Activated B cell treated with CpG ODN at 0.5 μM for 24 hours (primary cell): ENCODE measurements at regions not wholly inside any gene's neighbourhood (a gene's known extent, or its start where the extent isn't known, plus 50 kb on each side); places are given as distances from the start of the nearest gene placed in this dataset.

Source experiments
- ATAC-seq: fragments of 200-7000 bp; cut with Tn5 transposase; one replicate; pipeline ENCODE4 v1.10.0; 2021; ENCODE audit warnings: low read depth, mild to moderate bottlenecking, moderate library complexity
- CTCF ChIA-PET: fragments of 350-600 bp; sonication (Branson Sonifier 250); formaldehyde crosslinking; loops from one replicate; lab custom pipeline; 2021; ENCODE audit warnings: antibody characterized with exemption; lab: Charles Lee
- POLR2A ChIA-PET: fragments of 350-600 bp; sonication (Branson Sonifier 250); formaldehyde crosslinking; loops from one replicate; lab custom pipeline; 2021; ENCODE audit warnings: antibody characterized with exemption; lab: Charles Lee
- DNase-seq: peaks from one replicate; pipeline ENCODE4 v3.0.0; 2022
- H3K27ac Mint-ChIP-seq: one replicate; pipeline ENCODE4 v1.8.0; 2020; ENCODE audit warnings: mixed read lengths
- H3K27me3 Mint-ChIP-seq: one replicate; pipeline ENCODE4 v1.8.0; 2021; ENCODE audit warnings: mixed read lengths
- H3K36me3 Mint-ChIP-seq: one replicate; pipeline ENCODE4 v1.8.0; 2021; ENCODE audit warnings: low read depth, mixed read lengths
- H3K4me1 Mint-ChIP-seq: one replicate; pipeline ENCODE4 v1.8.0; 2021; ENCODE audit warnings: mixed read lengths
- H3K4me3 Mint-ChIP-seq: one replicate; pipeline ENCODE4 v1.8.0; 2020; ENCODE audit warnings: mild to moderate bottlenecking, mixed read lengths
- H3K9me3 Mint-ChIP-seq: one replicate; pipeline ENCODE4 v1.8.0; 2020; ENCODE audit warnings: mixed read lengths
- intact Hi-C: fragments of 100-400 bp; cut with micrococcal nuclease; formaldehyde crosslinking; loops from one replicate; pipeline ENCODE4 v1.15.1; 2024
- TF ChIP-seq, protein P1 (sequence below): fragments of 200-600 bp; IDR thresholded peaks from one replicate; pipeline ENCODE4 v1.8.0; 2022; ENCODE audit warnings: antibody characterized with exemption, mild to moderate bottlenecking

DNA sequence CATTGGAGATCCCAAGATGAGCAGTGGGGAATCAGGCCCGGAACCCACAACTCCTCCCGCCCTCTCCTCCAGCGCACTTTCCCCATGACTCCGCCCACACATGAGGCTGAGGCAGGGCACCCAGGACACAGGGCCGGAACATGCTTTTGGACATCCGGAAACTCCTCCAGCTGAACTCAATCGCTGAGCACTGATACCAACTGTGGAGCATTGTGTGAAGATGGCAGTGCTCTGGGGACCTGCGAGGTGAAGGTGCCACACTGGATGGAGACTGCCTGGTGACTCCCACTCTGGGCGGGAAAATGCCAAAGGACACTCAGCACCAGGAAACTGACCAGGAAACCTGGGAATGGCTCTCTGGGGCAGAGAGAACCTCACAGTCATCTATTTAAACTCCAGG, 189.1 kb downstream of the FAM43A start:
- ChIA-PET CTCF (interaction anchor here (1.2 kb wide), 1 partner anchor 396 kb away, joined by 3 read pairs; the partner anchor contains the start of gene XXYLT1), POLR2A (no interaction called here)
- ATAC-seq = no peak
- no peak for DNase-seq
- no peaks in the 10 kb centered on the region for H3K9me3 Mint-ChIP-seq
- no peak overlapping the region for H3K27ac Mint-ChIP-seq
- TF ChIP-seq, protein P1, sequence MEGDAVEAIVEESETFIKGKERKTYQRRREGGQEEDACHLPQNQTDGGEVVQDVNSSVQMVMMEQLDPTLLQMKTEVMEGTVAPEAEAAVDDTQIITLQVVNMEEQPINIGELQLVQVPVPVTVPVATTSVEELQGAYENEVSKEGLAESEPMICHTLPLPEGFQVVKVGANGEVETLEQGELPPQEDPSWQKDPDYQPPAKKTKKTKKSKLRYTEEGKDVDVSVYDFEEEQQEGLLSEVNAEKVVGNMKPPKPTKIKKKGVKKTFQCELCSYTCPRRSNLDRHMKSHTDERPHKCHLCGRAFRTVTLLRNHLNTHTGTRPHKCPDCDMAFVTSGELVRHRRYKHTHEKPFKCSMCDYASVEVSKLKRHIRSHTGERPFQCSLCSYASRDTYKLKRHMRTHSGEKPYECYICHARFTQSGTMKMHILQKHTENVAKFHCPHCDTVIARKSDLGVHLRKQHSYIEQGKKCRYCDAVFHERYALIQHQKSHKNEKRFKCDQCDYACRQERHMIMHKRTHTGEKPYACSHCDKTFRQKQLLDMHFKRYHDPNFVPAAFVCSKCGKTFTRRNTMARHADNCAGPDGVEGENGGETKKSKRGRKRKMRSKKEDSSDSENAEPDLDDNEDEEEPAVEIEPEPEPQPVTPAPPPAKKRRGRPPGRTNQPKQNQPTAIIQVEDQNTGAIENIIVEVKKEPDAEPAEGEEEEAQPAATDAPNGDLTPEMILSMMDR = no peak
- intact Hi-C loops = loop anchor here (10.0 kb wide), 1 partner anchor 230 kb away; no protein-coding TSS in a partner anchor
- no peaks in the 10 kb centered on the region for H3K36me3 Mint-ChIP-seq
- peaks cover 27% of the 10 kb centered on the region for H3K4me1 Mint-ChIP-seq
- peaks cover 7% of the 10 kb centered on the region for H3K27me3 Mint-ChIP-seq
- H3K4me3 Mint-ChIP-seq = no peak overlapping the region

DNA sequence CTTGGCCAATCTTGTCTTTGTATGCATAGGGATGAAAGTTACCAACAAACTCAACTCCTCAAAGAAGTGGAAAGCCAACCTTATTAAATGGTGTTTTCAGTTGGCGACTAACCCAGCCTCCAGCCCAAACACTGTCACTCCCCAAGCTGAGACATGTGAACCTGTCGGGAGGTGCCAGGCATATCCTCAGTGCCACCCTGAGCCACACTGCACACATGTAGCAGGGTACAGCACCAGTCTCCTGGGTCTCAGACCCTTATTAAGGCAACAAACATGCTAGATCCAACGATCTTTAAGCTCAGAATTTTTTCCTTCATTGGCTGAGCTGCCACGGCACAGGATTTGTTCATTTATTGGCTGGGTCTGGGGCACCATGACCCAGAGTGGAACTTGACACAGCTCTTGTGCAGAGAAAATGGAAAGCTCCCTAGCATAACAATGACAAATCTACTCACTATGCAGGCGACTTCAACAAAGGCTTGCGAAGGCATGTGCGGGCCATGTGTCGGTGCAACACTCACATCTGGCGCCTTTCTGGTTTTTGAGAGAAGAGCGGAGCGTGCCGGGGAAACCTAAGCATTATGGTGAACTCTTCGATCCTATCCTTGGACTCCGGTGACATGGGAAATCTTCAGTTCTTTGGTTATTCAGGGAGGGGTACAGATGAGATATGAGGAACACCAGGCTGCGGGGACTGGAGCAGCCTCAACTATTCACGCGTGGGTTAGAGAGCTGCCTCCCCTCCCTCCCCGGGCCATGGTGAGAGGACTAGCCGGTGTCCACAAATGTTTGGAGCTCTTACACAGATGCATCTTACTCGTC, 190.1 kb downstream of the FAM43A start:
- ATAC-seq (no peak), DNase-seq (no peak)
- ChIA-PET POLR2A (interaction anchor here (0.5 kb wide), 1 partner anchor 41 kb away, joined by 3 read pairs; no protein-coding TSS in a partner anchor), CTCF (no interaction called here)
- Mint-ChIP-seq H3K9me3 (no peaks in the 10 kb centered on the region), H3K27me3 (peaks cover 7% of the 10 kb centered on the region), H3K4me3 (no peak overlapping the region), H3K4me1 (peaks cover 31% of the 10 kb centered on the region), H3K36me3 (no peaks in the 10 kb centered on the region), H3K27ac (no peak overlapping the region)
- intact Hi-C loops = loop anchor here (10.0 kb wide), 1 partner anchor 229 kb away; no protein-coding TSS in a partner anchor
- TF ChIP-seq, protein P1 = no peak

DNA sequence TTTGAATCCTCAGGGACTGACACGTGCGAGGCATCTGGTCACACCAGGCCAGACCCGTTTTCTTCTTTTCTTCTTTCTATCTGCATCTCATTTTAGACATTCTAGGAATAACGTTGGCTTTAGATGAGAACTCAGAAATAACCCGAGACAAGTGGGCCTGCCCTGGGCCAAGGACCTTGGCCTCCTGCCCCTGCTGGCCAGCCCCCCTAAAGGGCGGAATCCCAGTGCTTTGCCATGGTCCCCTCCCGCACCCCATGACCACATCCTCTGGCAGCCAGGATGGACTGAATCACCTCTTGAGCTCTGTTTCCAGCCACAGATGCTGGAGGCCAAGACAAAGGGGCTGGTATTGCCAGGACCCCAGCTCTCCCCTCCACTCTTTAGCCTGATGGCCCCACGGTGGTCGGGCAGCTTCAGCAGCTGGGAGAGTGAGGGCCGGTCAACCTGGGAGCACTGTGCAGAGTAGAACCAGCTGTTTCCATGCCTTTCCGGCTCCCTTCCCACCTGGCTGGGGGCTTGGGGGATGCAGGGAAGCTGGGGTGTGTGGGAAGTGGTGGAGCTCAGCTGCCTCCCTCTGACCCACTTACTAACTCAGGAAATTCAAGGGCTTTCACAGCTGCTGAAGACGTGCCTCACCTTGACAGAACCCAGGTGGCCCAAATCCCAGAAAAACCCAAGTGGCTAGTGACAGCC, 190.9 kb downstream of the FAM43A start:
- DNase-seq = no peak
- no peaks in the 10 kb centered on the region for H3K9me3 Mint-ChIP-seq
- TF ChIP-seq, protein P1 = no peak
- H3K4me3 Mint-ChIP-seq = no peak overlapping the region
- CTCF ChIA-PET = no interaction called here
- intact Hi-C loops = loop anchor here (10.0 kb wide), 1 partner anchor 228 kb away; no protein-coding TSS in a partner anchor
- peaks cover 26% of the 10 kb centered on the region for H3K4me1 Mint-ChIP-seq
- H3K27me3 Mint-ChIP-seq = peaks cover 7% of the 10 kb centered on the region
- ATAC-seq = no peak
- no peak overlapping the region for H3K27ac Mint-ChIP-seq
- H3K36me3 Mint-ChIP-seq = no peaks in the 10 kb centered on the region
- POLR2A ChIA-PET = no interaction called here

DNA sequence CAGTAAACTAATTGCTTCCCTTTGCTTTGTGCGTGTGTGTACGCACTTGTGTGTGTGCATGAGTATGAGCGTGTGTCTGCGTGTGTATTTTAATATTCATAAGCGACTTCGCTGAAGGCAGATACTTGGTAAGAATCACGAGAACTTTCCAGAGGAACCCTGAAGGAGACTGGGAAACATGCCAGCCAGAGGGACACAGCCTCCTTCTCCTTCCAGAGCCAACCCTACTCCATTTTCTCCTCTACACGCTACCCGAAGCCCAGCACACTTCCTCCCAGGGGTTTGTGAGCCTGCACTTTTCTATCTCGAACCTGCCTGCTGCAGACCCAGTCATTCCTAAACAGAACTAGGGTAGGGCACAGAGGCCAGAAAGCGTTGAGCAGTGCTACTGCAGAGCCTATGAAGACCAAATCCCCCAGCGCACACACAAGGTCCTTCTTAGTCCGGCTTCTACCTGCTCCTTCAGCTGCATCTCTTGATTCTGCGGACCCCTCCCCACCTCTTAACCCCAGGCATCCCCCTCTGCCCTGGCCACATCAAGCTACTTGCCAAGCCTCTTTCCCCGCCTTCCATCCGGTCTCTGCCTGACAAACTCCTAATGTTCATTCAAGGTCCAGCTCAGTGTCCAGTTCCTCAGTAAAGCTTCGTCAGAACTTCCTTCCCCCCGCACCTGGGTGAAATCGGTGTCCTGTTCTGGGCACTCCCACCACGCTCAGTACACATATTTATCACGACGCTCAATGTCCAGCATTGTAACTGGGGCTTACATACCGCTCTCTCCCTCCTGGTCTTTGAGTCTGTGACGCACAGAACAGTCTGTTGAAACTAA, 191.8 kb downstream of the FAM43A start:
- POLR2A ChIA-PET = no interaction called here
- Mint-ChIP-seq H3K36me3 (no peaks in the 10 kb centered on the region), H3K27me3 (peaks cover 7% of the 10 kb centered on the region), H3K4me3 (no peak overlapping the region), H3K4me1 (peaks cover 16% of the 10 kb centered on the region), H3K9me3 (no peaks in the 10 kb centered on the region), H3K27ac (no peak overlapping the region)
- DNase-seq = no peak
- CTCF ChIA-PET = interaction anchor here (1.7 kb wide), 1 partner anchor 190 kb away, joined by 5 read pairs; no protein-coding TSS in a partner anchor
- intact Hi-C loops = loop anchor here (10.0 kb wide), 1 partner anchor 227 kb away; no protein-coding TSS in a partner anchor
- ATAC-seq = no peak
- TF ChIP-seq, protein P1 = no peak
